ENCODE measurements at regions not wholly inside any gene's neighbourhood (a gene's known extent, or its start where the extent isn't known, plus 50 kb on each side); places are given as distances from the start of the nearest gene placed in this dataset.
"Not testable (repeated sequence)": the region's sequence is repeated elsewhere in the genome, so short reads cannot be mapped to it uniquely, and the experiment has no call there.

- no peak for DNase-seq (ENCODE audit: low spot score)
Observed at GRCh38 chr11:28900427-28900826, 792.2 kb downstream of the METTL15 start.

GRCh38 chr11:28899706-28900105, 791.5 kb downstream of the METTL15 start:
- no peak for DNase-seq (ENCODE audit: low spot score)

DNA sequence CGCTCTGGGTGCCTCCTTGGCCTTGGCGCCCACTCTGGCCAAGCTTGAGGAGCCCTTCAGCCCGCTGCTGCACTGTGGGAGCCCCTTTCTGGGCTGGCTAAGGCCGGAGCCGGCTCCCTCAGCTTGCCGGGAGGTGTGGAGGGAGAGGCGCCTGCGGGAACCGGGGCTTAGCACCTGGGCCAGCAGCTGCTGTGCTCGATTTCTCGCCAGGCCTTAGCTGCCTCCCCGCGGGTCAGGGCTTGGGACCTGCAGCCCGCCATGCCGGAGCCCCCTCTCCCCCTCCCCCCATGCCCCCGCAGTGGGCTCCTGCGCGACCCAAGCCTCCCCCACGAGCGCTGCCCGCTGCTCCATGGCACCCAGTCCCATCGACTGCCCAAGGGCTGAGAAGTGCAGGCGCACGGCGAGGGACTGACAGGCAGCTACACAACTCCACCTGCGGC, 782.4 kb downstream of the METTL15 start:
- DNase-seq (ENCODE audit: low spot score): not testable (repeated sequence)

DNA sequence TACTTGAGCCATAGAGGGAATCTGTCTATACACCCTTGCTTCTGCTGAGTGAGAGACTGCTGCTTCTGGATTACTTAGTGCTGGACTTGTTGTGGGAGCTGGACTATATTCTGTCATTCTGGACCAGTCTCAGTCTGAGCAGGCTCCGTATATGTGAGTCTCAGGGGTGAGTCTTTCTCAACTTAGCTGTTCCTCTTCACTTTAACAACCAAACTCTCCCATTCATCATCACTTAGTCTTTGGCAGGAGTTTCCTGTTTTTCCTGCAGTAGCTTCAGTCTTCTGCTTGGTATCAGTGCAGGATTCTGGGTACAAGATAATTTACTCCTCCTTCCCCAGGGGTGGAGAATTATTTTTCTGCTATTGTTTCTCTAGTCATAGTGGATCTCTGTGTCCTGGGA, 779.5 kb downstream of the METTL15 start:
- DNase-seq (ENCODE audit: low spot score): no peak

DNA sequence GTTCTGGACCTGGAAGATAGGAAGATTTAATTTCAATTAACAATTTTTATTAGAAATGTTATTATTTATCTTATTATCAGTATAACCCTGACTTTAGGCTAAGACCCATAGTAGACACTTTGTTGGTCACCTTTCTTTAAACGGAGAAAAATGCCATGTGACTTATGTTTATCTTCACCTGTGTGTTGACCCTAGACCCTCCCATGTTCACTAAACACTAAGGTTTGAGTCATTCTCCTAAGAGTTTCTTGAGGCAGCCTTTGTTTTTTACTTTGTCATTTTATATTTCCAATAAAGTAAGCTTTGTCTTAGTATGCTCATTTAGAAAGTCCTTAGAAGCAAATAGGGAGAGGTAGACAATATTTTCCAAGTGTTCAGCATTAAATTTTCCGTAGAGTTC, 771.7 kb downstream of the METTL15 start:
- no peak for DNase-seq (ENCODE audit: low spot score)

DNA sequence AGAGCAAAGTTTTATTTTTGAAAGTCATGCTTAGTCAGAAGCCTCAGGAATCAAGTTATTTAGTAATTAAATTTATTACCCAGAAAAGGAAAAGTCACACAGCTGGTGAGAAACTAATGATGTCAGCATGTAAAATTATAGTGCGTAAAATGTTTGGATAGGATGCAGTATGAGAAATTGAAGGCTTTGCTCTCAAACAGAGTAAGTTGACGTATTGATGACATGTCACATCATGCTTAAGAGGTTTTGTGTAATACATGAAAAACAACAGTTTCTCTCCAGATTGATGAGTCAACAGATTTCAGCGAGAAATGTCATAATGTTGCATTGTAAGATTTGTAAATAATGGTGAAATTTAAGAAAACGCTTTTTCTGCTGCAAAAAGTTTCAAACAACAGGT, 769.8 kb downstream of the METTL15 start:
- DNase-seq (ENCODE audit: low spot score): no peak

DNA sequence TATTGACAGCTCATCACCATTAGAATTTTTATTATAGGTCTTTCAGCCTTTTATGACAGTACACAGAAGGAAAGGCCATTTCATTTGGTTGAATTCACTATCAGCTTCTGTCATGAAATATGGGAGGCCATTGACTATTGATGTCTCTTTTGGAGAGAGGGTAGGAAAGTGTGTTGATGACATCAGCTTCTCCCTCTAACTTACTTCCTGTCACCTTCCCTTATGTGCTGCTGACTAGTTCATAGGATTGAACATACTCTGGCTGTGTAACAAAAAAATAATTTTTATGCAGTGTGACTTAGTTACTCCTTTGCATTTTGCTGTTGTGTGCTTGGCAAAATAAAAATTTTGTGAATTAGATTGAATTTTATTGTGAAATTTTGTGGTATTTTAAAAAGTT, 769.2 kb downstream of the METTL15 start:
- no peak for DNase-seq (ENCODE audit: low spot score)

DNA sequence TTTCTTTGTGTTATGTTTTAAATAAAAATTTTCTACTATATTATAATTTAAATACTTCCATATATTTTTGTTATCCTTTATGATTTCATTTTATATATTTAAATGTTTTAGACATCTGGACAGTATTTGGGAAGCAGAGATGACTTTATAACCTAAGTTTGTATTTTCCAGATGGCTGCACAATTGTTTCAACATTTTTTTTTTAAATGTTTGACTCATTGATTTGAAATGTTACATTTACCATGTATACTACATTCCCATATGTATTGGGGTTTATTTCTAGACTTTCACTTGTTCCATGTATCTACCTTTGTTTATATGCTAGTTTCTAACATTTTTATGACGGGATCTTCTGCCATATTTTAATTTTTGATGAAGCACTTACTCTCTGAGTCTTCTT, 766.5 kb downstream of the METTL15 start:
- no peak for DNase-seq (ENCODE audit: low spot score)

DNA sequence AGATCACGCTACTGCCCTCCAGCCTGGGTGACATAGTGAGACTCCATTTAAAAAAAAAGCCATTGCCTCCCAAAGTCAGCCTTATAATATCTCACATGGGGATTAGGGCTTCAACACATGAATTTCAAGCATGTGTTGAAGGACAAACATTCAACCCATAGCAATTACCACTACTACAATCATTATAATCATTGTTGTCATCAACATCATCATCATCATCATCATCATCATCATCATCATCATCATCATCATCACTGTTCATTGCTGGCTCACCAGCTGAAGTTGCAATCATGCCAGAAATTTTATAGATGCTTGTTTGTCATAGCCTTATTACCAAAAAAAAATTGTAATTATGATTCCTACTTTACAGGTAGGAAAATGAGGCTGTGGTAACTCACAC, 762.9 kb downstream of the METTL15 start:
- DNase-seq (ENCODE audit: low spot score): no peak

- DNase-seq (ENCODE audit: low spot score): no peak
Observed at GRCh38 chr11:28863422-28863821, 755.2 kb downstream of the METTL15 start.

- DNase-seq (ENCODE audit: low spot score): peak; percentile 14
Observed at GRCh38 chr11:28860893-28861292, 752.7 kb downstream of the METTL15 start.

DNA sequence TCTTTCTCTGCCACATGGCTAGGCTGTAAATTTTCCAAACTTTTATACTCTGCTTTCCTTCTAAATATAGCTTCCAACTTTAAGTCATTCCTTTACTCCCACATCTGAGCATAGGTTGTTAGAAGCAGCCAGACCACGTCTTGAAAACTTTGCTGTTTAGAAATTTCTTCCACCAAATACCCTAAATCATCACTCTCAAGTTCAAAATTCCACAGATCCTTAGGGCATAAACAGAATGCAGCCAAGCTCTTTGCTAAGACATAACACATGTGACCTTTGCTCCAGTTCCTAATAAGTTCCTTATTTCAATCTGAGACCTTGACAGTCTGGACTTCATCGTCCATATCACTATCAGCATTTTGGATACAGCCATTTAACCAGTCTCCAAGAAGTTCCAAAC, 749.9 kb downstream of the METTL15 start:
- no peak for DNase-seq (ENCODE audit: low spot score)

DNA sequence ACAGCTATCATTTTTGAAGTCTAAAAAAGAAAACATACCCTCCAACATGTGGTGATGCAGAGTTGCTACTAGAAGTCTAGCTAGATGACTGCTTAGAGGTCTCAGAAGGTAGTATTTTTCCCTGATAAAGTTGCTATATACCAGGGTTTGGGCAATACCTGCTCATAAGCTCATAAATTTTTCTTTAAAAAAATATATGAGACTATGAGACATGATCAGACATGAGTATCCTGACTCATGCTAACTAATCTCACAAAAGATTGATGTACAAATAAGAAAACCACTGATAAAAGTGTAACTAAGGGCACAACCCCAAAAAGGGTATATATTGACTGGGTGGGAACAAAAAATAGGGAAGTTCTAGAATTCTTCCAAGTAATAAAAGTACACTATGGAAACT, 740.9 kb downstream of the METTL15 start:
- no peak for DNase-seq (ENCODE audit: low spot score)

GRCh38 chr11:28842716-28843115, 734.5 kb downstream of the METTL15 start:
- DNase-seq (ENCODE audit: low spot score): no peak

DNA sequence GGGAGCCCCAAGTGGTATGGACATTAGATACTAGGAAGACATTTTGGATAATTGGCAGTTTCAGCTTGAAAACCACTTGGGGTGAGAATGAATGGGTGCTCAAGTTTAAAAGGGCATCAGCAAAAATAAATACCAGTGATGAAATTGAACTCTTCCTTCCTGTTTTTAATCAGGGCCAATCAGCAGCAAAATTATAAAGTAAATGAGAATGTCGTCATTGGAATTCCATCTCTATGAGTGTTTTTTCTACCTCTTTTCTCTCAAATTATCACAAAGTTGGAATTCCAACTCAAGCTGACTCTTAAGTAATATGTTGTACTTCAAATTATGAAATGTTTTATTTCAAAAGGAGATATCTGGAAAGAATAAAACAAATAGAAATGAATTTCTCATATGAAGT, 730.6 kb downstream of the METTL15 start:
- DNase-seq (ENCODE audit: low spot score): no peak

DNA sequence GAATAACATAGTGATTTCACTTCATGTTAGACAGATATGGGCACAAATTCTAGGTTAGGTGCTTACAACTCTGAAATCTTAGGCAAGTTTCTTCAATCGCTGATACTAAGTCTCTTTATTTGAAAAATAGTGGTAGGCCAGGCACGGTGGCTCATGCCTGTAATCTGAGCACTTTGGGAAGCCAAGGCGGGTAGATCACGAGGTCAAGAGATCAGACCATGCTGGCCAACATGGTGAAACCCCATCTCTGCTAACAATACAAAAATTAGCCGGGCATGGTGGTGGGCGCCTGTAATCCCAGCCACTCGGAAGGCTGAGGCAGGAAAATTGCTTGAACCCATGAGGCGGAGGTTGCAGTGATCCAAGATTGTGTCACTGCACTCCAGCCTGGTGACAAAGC, 729.4 kb downstream of the METTL15 start:
- DNase-seq (ENCODE audit: low spot score): no peak

DNA sequence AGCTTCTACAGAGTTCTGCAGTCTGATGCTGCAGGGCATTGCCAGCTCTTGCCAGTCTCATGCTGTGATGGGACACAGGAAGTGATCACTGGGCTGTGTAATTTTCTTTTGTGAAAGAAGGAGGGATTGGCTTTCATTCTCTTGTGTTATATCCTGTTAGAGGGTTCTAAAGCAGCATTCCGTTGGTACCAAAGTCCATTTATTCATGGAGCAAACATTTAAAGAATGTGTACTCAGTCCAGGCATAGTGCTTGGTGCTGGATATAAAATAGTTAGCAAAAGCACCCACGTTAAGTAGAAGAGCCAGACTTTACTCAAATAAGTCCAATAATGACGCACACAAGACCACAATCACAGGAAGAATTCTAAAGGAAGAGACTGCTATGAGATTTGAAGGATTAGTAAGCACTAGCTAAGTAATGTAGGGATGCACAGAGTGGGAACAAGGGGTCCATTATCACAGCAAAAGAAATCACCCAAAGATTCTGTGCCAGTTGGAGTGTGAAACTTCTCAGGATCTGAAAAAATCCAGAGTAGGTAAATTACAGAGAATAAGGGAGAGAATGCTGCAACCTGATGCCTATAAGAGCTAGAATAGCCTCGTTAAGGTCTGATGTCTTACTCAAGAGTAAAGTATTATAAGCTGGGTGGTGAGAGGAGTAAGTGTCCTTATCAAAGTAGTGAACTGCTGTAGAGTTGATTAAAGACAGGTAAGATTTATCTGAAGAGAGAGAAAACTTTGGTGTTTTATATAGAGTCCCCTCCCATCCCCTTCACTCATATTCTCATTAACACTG, 728.3 kb downstream of the METTL15 start:
- DNase-seq (ENCODE audit: low spot score): no peak

GRCh38 chr11:28835790-28836189, 727.6 kb downstream of the METTL15 start:
- DNase-seq (ENCODE audit: low spot score): no peak

- DNase-seq (ENCODE audit: low spot score): no peak
Observed at GRCh38 chr11:28835317-28835716, 727.1 kb downstream of the METTL15 start.

DNA sequence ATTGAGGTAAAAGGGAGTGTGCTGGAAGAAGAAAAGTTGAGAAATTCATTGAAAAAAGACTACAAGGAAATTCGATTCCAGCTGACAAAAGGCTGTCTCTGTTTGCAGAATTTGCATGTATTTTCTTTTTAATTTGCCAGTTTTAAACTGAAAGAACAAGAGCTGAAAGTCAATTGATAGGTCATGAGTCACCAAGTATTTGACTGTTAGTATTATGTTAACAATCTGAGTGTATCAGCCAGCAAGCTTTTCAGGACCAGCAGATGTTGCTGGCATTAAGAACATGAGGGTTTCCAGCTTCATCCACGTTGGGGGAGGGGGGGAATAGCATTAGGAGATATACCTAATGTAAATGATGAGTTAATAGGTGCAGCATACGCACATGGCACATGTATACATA, 726.7 kb downstream of the METTL15 start:
- DNase-seq (ENCODE audit: low spot score): no peak

DNA sequence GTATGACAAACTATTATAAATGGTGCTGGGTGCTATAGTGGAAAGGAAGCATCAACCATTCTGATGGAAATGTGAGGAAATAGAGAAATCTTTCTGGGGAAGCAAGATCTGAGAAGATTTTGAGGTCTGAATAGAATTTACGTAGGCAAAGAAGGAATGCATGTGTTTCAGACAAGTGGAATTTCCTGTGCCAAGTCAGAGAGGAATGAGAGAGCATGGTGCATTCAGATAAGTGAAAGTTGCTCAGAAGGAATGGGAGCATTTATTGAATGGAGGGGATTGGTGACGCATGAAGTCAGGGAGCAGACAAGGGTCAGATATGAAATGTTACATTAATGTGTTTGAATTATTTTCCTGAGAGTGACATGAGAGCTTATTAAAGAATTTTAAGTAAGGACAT, 725.5 kb downstream of the METTL15 start:
- DNase-seq (ENCODE audit: low spot score): no peak

DNA sequence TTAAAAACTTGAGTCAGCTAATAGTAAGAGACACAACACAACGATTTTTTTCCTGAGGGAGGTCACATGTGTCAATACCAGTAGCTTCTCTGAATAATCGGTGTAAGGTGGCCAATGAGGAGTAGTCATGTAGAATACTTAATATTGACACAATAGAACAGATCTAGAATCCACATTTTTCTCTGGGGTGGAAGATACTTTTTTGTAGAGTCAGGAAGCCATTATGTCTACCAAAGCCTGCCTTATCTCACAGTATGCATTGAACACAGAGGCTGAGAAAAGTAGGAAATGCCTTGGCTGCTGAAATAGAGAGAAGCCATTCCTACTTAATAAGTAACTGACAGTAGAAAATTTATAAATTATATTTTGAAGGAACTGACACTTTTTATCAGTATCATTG, 725.0 kb downstream of the METTL15 start:
- DNase-seq (ENCODE audit: low spot score): no peak

- no peak for DNase-seq (ENCODE audit: low spot score)
Observed at GRCh38 chr11:28826807-28827206, 718.6 kb downstream of the METTL15 start.

DNA sequence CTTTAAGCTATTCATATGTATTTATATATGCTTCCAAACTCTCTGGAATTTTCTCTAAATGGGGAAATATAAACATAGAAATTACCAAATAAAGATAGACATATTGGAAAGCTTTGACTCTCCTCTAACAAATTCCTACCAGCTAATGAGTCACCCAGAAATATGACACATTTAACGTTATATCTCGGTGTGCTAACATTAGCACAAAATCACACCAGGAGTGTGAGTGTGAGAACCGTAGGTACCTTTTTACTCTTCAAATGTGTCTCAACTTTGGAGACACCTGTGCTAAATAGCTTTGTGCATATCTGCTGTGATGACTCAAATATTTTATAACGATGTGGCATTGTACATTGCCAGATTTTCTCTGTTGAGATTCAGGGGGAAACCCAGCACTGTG, 714.4 kb downstream of the METTL15 start:
- DNase-seq (ENCODE audit: low spot score): no peak

All from Ammon's horn (tissue), 1 donor.